ENCODE measurements at regions not wholly inside any gene's neighbourhood (a gene's known extent, or its start where the extent isn't known, plus 50 kb on each side); places are given as distances from the start of the nearest gene placed in this dataset.

- TF ChIP-seq CTCF (IDR thresholded peaks at IDR 0.05 in 4 of 5, conservative IDR thresholded peaks at IDR 0.05 in 1 of 5) (no peak), POLR2A (IDR thresholded peaks at IDR 0.05) (no peak)
Observed at GRCh38 chr21:17279663-17280062, 233.2 kb upstream of the CXADR start.

All from gastrocnemius medialis (tissue), 4 donors.